SK-N-SH (cell line): ENCODE measurements at regions not wholly inside any gene's neighbourhood (a gene's known extent, or its start where the extent isn't known, plus 50 kb on each side); places are given as distances from the start of the nearest gene placed in this dataset.

ENCODE experiments used
- EP300 ChIP-seq, 2 experiments: IDR thresholded peaks; 2 replicates each; pipeline versions ENCODE4 v1.4.0 to v1.6.1; 2012; ENCODE audit warnings: borderline replicate concordance in 1 of 2, low read depth in 1 of 2, low read length in 1 of 2
- RAD21 ChIP-seq: IDR thresholded peaks from 2 replicates; pipeline ENCODE4 v1.6.1; 2012; ENCODE audit warnings: mild to moderate bottlenecking, low read length

DNA sequence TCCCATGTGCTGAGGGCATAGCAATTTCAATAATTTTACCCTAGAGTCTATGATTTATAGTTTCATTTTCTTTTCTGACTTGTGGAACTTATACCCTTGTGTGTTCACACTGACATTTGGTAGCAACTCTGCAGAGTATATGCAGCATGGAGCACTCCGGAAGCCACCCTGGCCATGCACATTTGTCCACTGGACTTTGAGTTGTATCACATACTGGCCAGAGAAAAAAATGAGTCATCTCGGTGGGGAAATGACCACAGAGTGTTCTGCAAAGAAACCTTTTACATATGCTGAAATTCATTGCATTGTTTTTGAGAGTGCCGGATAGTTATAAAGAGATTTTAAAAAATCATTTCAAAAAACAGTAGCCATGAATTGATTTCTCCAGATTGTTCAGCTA lies 164.8 kb upstream of the COBL start:
- no peak for TF ChIP-seq RAD21
- no peak for TF ChIP-seq EP300 (IDR thresholded peaks at IDR 0.05; ENCODE audit: borderline replicate concordance in 1 of 2, low read depth in 1 of 2, low read length in 1 of 2)
